NT2/D1 (cell line): ENCODE measurements at regions not wholly inside any gene's neighbourhood (a gene's known extent, or its start where the extent isn't known, plus 50 kb on each side); places are given as distances from the start of the nearest gene placed in this dataset.
"Not testable (repeated sequence)": the region's sequence is repeated elsewhere in the genome, so short reads cannot be mapped to it uniquely, and the experiment has no call there.

Source experiments
- DNase-seq: peaks from one replicate; pipeline ENCODE4 v3.0.0-alpha.2; 2011; ENCODE audit warnings: low read depth, low spot score
- H3K27me3 ChIP-seq: 2 replicates; pipeline ENCODE4 v1.6.0; 2011; ENCODE audit warnings: mild to moderate bottlenecking; ENCODE audit not compliant: insufficient read length, insufficient read depth
- H3K36me3 ChIP-seq: 2 replicates; pipeline ENCODE4 v1.6.1; 2011; ENCODE audit warnings: mild to moderate bottlenecking, low read length, mixed read lengths; ENCODE audit not compliant: insufficient read depth, insufficient read length
- H3K4me1 ChIP-seq: 2 replicates; pipeline ENCODE4 v1.5.1; 2011; ENCODE audit not compliant: insufficient read depth, insufficient read length
- H3K4me3 ChIP-seq: 2 replicates; pipeline ENCODE4 v1.5.1; 2011; ENCODE audit warnings: low read depth; ENCODE audit not compliant: insufficient read length
- H3K9ac ChIP-seq: 2 replicates; pipeline ENCODE4 v1.6.0; 2011; ENCODE audit warnings: low read depth; ENCODE audit not compliant: insufficient read length
- H3K9me3 ChIP-seq: 2 replicates; pipeline ENCODE4 v1.5.1; 2011; ENCODE audit warnings: mild to moderate bottlenecking, low read length; ENCODE audit not compliant: insufficient read depth
- SUZ12 ChIP-seq: IDR thresholded peaks from 2 replicates; pipeline ENCODE4 v1.6.1; 2011; ENCODE audit not compliant: insufficient read length, insufficient read depth; ENCODE audit errors: extremely low read depth
- YY1 ChIP-seq: IDR thresholded peaks from 2 replicates; pipeline ENCODE4 v1.6.1; 2011; ENCODE audit not compliant: insufficient read length, insufficient read depth
- ZNF274 ChIP-seq: IDR thresholded peaks from 2 replicates; pipeline ENCODE4 v1.6.1; 2011; ENCODE audit warnings: mild to moderate bottlenecking, low read depth, low read length

DNA sequence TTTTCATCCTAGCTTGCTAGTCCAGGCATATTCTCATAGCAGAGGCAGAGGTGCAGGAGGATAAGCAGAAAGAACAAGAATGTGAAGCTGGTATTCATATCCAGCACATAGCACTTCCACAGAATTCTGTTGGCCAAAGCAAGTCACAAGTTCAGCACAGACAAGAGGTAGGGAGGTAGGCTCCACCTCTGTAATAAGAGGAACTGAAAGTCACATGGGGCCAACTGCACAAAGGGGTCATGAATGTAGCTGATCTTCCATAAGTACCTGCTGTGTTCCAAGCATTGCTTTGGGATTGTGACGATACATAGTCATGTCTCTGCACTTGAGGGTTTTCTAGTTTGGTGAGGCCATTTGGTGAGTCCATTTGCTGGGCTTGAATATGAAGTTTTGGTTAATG lies 110.8 kb upstream of the MPHOSPH6 start:
- no peak for DNase-seq
- Histone ChIP-seq H3K36me3 (no peaks in the 10 kb centered on the region), H3K4me1 (no peaks in the 10 kb centered on the region), H3K4me3 (no peak overlapping the region), H3K9ac (no peak overlapping the region), H3K27me3 (no peaks in the 10 kb centered on the region), H3K9me3 (no peaks in the 10 kb centered on the region)
- TF ChIP-seq ZNF274 (no peak), SUZ12 (no peak), YY1 (no peak)

DNA sequence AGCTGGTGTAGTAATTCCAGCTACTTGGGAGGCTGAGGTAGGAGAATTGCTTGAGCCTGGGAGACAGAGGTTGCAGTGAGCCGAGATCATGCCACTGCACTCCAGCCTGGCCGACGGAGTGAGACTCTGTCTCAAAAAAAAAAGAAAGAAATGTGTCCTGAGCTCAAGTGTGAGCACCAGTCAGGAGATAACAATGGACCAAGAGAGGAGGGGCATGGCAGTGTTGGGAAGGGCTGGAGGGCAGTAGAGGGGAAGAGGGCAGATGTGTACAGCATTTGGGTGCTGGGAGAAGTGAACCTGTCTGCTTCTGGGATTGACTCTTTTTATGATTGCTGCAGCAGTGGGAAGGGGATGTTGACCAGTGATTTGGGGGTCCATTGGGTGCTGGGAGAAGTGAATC lies 105.3 kb upstream of the MPHOSPH6 start:
- H3K36me3 ChIP-seq, DNase-seq, H3K9me3 ChIP-seq: not testable (repeated sequence)

DNA sequence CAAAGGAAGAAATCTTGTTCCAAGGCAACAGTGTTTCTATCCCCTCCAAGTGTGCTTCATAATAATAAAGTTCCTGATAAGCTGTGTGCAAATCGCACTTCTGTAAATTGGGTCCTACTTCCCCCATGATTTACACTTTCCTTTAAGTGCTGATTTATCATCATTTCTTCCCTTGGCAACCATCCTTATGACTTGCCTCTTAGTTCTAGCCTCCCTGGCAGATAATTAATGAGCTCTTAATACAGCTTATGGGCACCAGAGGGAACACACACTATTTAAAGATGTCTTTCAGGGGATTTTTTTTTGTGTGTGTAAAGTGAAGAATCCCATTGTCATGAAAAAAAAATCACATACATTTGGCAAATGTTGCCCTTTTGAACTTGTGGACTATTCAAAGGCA lies 101.6 kb upstream of the MPHOSPH6 start:
- DNase-seq = no peak
- no peak for TF ChIP-seq YY1
- no peak for TF ChIP-seq SUZ12
- TF ChIP-seq ZNF274 = no peak
- no peaks in the 10 kb centered on the region for H3K27me3 ChIP-seq
- no peaks in the 10 kb centered on the region for H3K4me1 ChIP-seq
- H3K9ac ChIP-seq = no peak overlapping the region
- no peaks in the 10 kb centered on the region for H3K9me3 ChIP-seq
- H3K4me3 ChIP-seq = no peak overlapping the region
- H3K36me3 ChIP-seq = no peaks in the 10 kb centered on the region

More for the DNA sequence above, 105.3 kb upstream of the MPHOSPH6 start:
- not testable (repeated sequence) for H3K4me3 ChIP-seq, H3K9ac ChIP-seq, H3K27me3 ChIP-seq, H3K4me1 ChIP-seq

DNA sequence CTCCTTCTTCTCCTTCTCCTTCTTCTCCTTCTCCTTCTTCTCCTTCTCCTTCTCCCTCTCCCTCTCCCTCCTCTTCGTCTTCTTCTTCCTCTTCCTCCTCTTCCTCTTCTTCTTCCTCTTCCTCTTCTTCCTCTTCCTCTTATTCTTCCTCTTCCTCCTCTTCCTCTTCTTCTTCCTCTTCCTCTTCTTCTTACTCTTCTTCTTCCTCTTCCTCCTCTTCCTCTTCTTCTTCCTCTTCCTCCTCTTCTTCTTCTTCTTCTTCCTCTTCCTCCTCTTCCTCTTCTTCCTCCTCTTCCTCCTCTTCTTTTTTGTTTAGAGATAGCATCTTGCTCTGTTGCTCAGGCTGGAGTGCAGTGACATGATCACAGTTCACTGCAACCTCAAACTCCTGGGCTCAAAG lies 97.7 kb upstream of the MPHOSPH6 start:
- DNase-seq, H3K36me3 ChIP-seq, H3K9ac ChIP-seq, H3K9me3 ChIP-seq, H3K4me3 ChIP-seq, H3K27me3 ChIP-seq, H3K4me1 ChIP-seq: not testable (repeated sequence)

DNA sequence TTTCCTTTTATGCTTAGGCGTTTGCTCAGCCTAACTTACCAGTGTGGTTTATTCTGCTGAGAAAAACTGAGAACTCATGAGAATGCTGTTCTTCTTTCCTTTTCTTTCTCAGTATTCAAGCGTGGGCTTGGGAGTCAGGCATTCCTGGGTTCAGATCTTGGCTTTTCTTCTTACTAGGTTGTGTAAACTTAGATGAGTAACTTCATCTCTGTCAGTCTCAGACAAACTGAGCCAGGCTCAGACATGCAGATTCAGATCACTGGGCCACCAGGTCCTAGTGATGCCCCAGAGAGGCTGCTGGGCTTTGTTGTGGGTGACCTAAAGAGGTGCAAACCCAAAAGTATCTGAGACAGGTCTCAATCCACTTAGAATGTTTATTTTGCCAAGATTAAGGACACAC lies 95.8 kb upstream of the MPHOSPH6 start:
- H3K4me1 ChIP-seq = no peaks in the 10 kb centered on the region
- H3K9ac ChIP-seq = no peak overlapping the region
- no peak for DNase-seq
- H3K27me3 ChIP-seq = peaks cover 15% of the 10 kb centered on the region
- no peak overlapping the region for H3K4me3 ChIP-seq
- TF ChIP-seq YY1 (no peak), ZNF274 (no peak), SUZ12 (no peak)
- no peaks in the 10 kb centered on the region for H3K36me3 ChIP-seq
- no peaks in the 10 kb centered on the region for H3K9me3 ChIP-seq

DNA sequence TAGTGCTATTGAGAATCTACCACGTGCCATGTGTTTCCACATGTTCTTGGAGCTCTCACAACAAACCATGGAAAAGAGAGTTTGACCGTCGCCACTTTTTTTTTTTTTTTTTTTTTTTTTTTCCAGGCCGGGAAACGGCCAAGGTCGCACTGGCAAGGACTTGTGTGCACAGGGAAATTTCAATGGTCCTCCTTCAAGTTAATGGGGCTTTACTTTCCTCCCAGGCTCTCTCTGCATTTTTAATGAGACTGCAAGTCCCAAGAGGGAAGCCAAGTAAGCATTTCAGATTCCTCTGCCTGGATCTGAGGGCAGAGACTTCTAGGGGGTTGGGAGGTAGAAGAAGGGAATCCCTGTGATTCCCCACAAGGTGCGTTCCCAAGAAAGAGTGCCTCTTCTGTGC lies 94.7 kb upstream of the MPHOSPH6 start:
- H3K27me3 ChIP-seq = peaks cover 15% of the 10 kb centered on the region
- peak; percentile 36 for DNase-seq
- H3K4me1 ChIP-seq = no peaks in the 10 kb centered on the region
- TF ChIP-seq ZNF274 = no peak
- no peak for TF ChIP-seq SUZ12
- TF ChIP-seq YY1 = no peak
- no peaks in the 10 kb centered on the region for H3K36me3 ChIP-seq
- no peak overlapping the region for H3K4me3 ChIP-seq
- H3K9ac ChIP-seq = no peak overlapping the region
- no peaks in the 10 kb centered on the region for H3K9me3 ChIP-seq

DNA sequence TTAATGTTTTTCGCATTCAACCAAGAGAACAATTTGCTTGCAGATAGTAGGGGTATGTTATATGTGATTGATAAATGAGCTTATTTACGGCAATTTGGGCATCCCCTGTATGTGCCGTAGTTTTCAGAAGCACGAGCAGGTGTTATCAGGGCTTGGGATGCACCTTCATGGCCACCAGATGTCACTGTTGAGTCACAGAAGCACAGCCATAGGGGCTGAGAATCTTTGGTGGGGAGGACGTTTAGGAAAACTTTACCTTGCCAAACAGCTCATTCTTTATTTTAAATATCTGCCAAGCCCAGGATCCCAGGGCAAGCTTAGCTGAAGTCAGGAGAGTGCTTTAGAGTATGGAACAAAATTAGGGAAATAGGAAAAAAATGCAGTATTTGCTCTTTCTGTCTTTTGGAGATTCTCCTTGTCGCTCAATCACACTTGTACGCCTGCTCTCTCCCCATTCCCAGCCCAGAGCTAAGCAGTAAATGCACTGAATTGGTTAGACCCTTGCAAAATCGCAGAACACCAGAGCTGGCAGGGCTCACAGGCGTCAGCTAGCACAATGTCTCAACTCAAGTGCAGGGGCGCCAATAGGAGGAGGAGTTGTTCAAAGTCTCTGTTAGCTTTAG lies 93.6 kb upstream of the MPHOSPH6 start:
- Histone ChIP-seq H3K4me1 (no peaks in the 10 kb centered on the region), H3K9me3 (no peaks in the 10 kb centered on the region), H3K27me3 (peaks cover 15% of the 10 kb centered on the region), H3K4me3 (no peak overlapping the region), H3K36me3 (no peaks in the 10 kb centered on the region), H3K9ac (no peak overlapping the region)
- peak; percentile 62 for DNase-seq
- TF ChIP-seq YY1 = no peak
- no peak for TF ChIP-seq ZNF274
- TF ChIP-seq SUZ12 = no peak

DNA sequence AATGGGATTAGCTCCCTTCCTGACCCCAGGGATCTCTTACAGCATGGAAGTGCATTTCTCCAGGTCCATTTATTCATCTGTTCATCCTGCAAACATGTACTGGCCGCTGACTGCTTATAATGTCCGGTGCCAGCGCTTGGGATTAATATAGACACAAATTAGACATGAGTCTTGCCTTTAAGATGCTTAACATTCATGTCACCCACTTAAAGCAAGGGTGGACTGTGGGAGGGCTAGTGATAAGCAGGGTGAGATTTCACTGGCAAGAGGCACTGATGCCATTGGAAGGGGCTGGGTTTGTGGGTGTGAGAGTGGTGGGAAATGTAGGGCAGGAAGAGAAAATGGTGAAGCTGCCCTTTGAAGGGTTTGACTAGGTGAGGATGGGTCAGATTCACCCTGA lies 92.2 kb upstream of the MPHOSPH6 start:
- DNase-seq = no peak
- Histone ChIP-seq H3K9me3 (no peaks in the 10 kb centered on the region), H3K4me3 (no peak overlapping the region), H3K36me3 (no peaks in the 10 kb centered on the region), H3K4me1 (no peaks in the 10 kb centered on the region), H3K27me3 (peaks cover 15% of the 10 kb centered on the region), H3K9ac (no peak overlapping the region)
- TF ChIP-seq YY1 (no peak), SUZ12 (no peak), ZNF274 (no peak)
